A673 (cell line): ENCODE measurements at regions not wholly inside any gene's neighbourhood (a gene's known extent, or its start where the extent isn't known, plus 50 kb on each side); places are given as distances from the start of the nearest gene placed in this dataset.

Source experiments
- BruUV-seq: library from RNA; stranded (reverse); fragments of 400-500 nt; replicated peaks from 2 replicates; lab custom pipeline; 2021; lab: Mats Ljungman, UMichigan
- CTCF ChIA-PET: fragments of 300-600 bp; sonication (Branson Sonifier 250); formaldehyde crosslinking; loops from one replicate; lab custom pipeline; 2022; ENCODE audit warnings: antibody characterized with exemption; lab: Charles Lee
- POLR2A ChIA-PET: fragments of 300-600 bp; sonication (Branson Sonifier 250); formaldehyde crosslinking; loops from one replicate; lab custom pipeline; 2022; ENCODE audit warnings: antibody characterized with exemption; ENCODE audit not compliant: low non-redundant PET; lab: Charles Lee
- DNase-seq: peaks from one replicate; pipeline ENCODE4 v3.0.0-alpha.2; 2015; ENCODE audit warnings: low spot score
- H3K27ac ChIP-seq: fragments of 200-600 bp; sonication (generic); 2 replicates; pipeline ENCODE4 v1.5.1; 2016; ENCODE audit warnings: mixed run types, low read depth, mild to moderate bottlenecking, mixed read lengths, antibody characterized with exemption, low read length; ENCODE audit not compliant: poor library complexity, severe bottlenecking
- H3K27me3 ChIP-seq: fragments of 200-600 bp; sonication (generic); replicated peaks from 2 replicates; pipeline ENCODE4 v1.6.1; 2017; ENCODE audit warnings: mixed run types, low read depth, mild to moderate bottlenecking, mixed read lengths, antibody characterized with exemption, low read length; ENCODE audit not compliant: insufficient read depth, poor library complexity
- H3K36me3 ChIP-seq: fragments of 200-600 bp; sonication (generic); 2 replicates; pipeline ENCODE4 v1.6.1; 2016; ENCODE audit warnings: mixed run types, mild to moderate bottlenecking, mixed read lengths, antibody characterized with exemption, low read length; ENCODE audit not compliant: insufficient read depth, poor library complexity, severe bottlenecking
- H3K4me1 ChIP-seq: fragments of 200-600 bp; sonication (generic); 2 replicates; pipeline ENCODE4 v1.6.1; 2017; ENCODE audit warnings: mixed run types, mild to moderate bottlenecking, mixed read lengths, antibody characterized with exemption, low read length; ENCODE audit not compliant: insufficient read depth, poor library complexity, severe bottlenecking
- H3K4me3 ChIP-seq: fragments of 200-600 bp; sonication (generic); 2 replicates; pipeline ENCODE4 v1.5.1; 2016; ENCODE audit warnings: low read depth, mixed run types, mild to moderate bottlenecking, mixed read lengths, low read length; ENCODE audit not compliant: poor library complexity, severe bottlenecking
- H3K9me3 ChIP-seq: fragments of 200-600 bp; sonication (generic); 2 replicates; pipeline ENCODE4 v1.6.1; 2016; ENCODE audit warnings: mixed run types, low read depth, mild to moderate bottlenecking, mixed read lengths, antibody characterized with exemption, low read length; ENCODE audit not compliant: poor library complexity, severe bottlenecking
- CTCF ChIP-seq: fragments of 300-800, 200-600 bp; sonication (generic); conservative IDR thresholded peaks from 2 replicates; pipeline ENCODE4 v1.5.1; 2017; ENCODE audit warnings: low read depth, mild to moderate bottlenecking, antibody characterized with exemption, low read length, moderate library complexity, mixed read lengths
- EZH2 ChIP-seq: fragments of 200-600 bp; sonication (generic); IDR thresholded peaks from 2 replicates; pipeline ENCODE4 v1.6.1; 2017; ENCODE audit warnings: borderline replicate concordance, low read depth, mild to moderate bottlenecking, mixed read lengths, antibody characterized with exemption, low read length; ENCODE audit not compliant: poor library complexity, severe bottlenecking
- intact Hi-C: fragments of 100-400 bp; cut with micrococcal nuclease; formaldehyde crosslinking; loops from one replicate; pipeline ENCODE4 v1.10.0; 2022; ENCODE audit not compliant: unreplicated experiment

- DNase-seq, result no peak
- BruUV-seq, result no TSS peak
Measured at GRCh38 chr10:43819464-43820230, 171.0 kb upstream of the ZNF32 start.

GRCh38 chr10:43818687-43819086, 170.0 kb upstream of the ZNF32 start:
- Histone ChIP-seq H3K27ac (no peak overlapping the region), H3K4me3 (no peak overlapping the region), H3K9me3 (no peaks in the 10 kb centered on the region), H3K27me3 (no peaks in the 10 kb centered on the region), H3K4me1 (no peaks in the 10 kb centered on the region), H3K36me3 (no peaks in the 10 kb centered on the region)
- no peak for DNase-seq
- intact Hi-C loops, result no loop called here
- ChIA-PET POLR2A (no interaction called here), CTCF (no interaction called here)
- no TSS peak for BruUV-seq
- no peak for TF ChIP-seq CTCF
- TF ChIP-seq EZH2, result no peak

More at GRCh38 chr10:43819464-43820230, 171.0 kb upstream of the ZNF32 start:
- no peaks in the 10 kb centered on the region for H3K9me3 ChIP-seq
- ChIA-PET POLR2A (no interaction called here), CTCF (no interaction called here)
- no peak overlapping the region for H3K4me3 ChIP-seq
- intact Hi-C loops, result no loop called here
- TF ChIP-seq CTCF (no peak), EZH2 (no peak)
- H3K27me3 ChIP-seq, result no peaks in the 10 kb centered on the region
- H3K4me1 ChIP-seq, result no peaks in the 10 kb centered on the region
- no peaks in the 10 kb centered on the region for H3K36me3 ChIP-seq
- H3K27ac ChIP-seq, result no peak overlapping the region

GRCh38 chr10:43817368-43817767, 168.7 kb upstream of the ZNF32 start:
- Histone ChIP-seq H3K27ac (no peak overlapping the region), H3K36me3 (no peaks in the 10 kb centered on the region), H3K27me3 (no peaks in the 10 kb centered on the region), H3K4me1 (no peaks in the 10 kb centered on the region), H3K9me3 (no peaks in the 10 kb centered on the region), H3K4me3 (no peak overlapping the region)
- no TSS peak for BruUV-seq
- ChIA-PET POLR2A (no interaction called here), CTCF (no interaction called here)
- no peak for DNase-seq
- intact Hi-C loops, result no loop called here
- TF ChIP-seq EZH2, result no peak
- no peak for TF ChIP-seq CTCF
